CD4-positive, alpha-beta T cell treated with Interleukin-2 at 100 ng/mL for 4 hours (primary cell): ENCODE measurements at regions not wholly inside any gene's neighbourhood (a gene's known extent, or its start where the extent isn't known, plus 50 kb on each side); places are given as distances from the start of the nearest gene placed in this dataset.
"Not testable (repeated sequence)": the region's sequence is repeated elsewhere in the genome, so short reads cannot be mapped to it uniquely, and the experiment has no call there.

Experiments used
- DNase-seq: peaks from one replicate; pipeline ENCODE4 v3.0.0-alpha.2; 2020; ENCODE audit warnings: low spot score

GRCh38 chr9:29390859-29391258 lies 1817.6 kb upstream of the C9orf72 start:
- no peak for DNase-seq

DNA sequence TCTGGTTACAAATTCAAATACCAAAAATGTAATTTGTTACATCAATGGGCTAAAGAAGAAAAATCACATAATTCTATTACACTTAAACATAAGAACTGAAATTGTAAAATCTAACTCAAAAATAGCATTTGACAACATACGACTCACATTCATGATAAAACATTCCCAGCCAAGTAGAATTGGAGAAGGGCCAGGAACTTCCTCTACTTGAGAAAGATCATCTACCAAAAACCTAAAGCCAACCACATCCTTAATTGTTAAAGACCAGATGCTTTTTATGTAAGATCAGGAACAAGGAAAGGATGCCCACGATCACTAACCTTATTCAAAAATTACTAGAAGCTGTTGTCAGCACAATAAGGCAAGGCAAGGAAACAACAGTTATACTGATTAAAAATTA lies 1819.8 kb upstream of the C9orf72 start:
- no peak for DNase-seq

GRCh38 chr9:29394855-29395254 lies 1821.6 kb upstream of the C9orf72 start:
- DNase-seq: no peak

GRCh38 chr9:29397148-29397547 lies 1823.9 kb upstream of the C9orf72 start:
- DNase-seq: no peak

- DNase-seq: no peak
Measured at GRCh38 chr9:29416204-29416603, 1842.9 kb upstream of the C9orf72 start.

DNA sequence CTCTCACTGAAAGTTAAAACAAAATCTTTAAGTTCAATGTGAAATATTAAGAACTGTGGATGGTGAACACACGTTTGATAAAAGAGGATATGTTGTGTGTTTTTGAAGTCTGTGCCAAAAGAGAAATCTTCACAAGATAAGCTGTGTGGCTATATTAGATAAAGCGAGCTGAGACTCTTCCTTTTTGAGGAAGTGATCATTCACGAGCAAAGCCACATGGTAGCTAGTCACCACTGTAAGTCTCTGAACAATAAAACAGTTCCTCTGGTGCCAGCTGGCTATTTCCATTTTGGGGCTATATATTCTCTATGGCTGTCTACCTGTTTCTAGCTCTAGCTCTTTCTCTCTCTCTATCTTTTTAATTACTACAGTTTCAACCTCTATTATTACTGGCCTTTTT lies 1849.2 kb upstream of the C9orf72 start:
- DNase-seq: no peak

GRCh38 chr9:29432191-29432590 lies 1858.9 kb upstream of the C9orf72 start:
- DNase-seq: no peak

- not testable (repeated sequence) for DNase-seq
Measured at GRCh38 chr9:29432656-29433055, 1859.4 kb upstream of the C9orf72 start.

DNA sequence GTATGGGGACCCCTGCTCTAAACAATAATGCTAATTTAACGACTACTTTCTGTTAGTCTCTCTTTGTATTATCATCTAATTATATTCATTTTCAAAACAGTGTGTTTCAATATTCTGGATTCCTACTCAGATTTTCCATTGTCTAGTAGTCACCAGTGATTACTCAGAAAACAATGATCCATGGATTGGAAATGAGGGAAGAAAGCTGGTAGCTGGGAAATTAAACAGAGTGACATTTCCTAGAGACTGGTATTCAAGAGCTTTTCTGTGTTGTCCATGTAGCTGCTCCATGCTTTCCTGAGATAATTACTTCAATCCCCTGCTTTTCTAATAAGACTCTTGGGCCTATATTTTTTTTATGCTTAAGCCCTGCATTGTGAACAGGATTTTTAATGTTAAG lies 1862.1 kb upstream of the C9orf72 start:
- no peak for DNase-seq

GRCh38 chr9:29437526-29437925 lies 1864.2 kb upstream of the C9orf72 start:
- DNase-seq: no peak

- no peak for DNase-seq
Measured at GRCh38 chr9:29439961-29440360, 1866.7 kb upstream of the C9orf72 start.

DNA sequence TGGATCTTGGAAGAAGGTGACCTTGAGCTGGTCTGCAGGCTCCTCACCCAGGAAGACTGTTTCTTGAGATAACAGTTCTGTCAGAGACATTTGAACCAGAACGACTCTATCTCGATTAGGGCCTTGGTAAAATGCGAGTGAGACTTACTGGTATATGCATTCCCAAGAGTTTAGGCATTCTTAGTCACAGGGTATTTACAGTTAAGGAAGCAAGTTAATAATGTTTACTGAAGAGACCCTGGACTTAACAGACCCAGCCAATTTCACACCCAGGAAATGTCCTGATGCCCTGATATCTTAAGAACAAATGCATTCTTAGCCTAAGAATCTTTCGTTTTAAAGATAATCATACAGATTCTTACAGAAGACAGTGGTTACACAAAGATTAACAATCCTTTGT lies 1867.2 kb upstream of the C9orf72 start:
- no peak for DNase-seq

DNA sequence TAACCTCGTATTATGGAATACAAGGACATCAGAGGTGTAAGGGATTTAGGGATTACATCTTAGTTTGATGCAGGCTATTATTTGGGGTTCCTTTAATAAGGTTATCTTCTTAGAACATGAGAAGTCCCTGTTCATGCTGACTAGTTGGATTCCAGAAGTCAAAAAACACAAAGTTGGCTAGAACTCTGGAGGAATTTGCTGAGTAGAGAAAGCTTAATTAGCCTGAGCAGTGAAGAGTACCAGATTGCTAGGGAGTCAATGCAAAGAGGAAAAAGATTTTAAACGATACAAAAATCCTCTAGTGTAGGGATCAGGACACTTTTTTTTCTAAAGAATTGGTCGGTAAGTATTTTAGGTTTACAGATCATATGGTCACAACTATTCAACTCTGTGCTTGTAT lies 1872.5 kb upstream of the C9orf72 start:
- no peak for DNase-seq

DNA sequence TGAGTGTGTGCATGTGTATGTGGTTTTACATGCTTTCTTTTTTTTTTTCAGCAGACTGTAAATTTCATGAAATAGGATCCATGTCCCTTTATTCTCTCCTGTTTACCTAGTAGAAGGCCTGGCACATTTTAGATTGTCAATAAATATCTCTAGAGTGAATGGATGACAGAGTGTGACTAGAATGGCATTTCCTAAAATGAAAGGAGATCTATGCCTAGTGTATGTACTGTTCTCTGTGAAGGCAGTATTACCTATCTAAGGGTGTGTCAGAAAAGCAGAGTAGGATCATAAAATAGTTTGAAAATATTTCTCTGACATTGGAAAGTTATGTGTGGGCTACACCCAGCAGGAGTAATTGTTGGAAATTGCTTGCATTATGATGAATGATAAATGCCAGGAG lies 1876.0 kb upstream of the C9orf72 start:
- DNase-seq: no peak

DNA sequence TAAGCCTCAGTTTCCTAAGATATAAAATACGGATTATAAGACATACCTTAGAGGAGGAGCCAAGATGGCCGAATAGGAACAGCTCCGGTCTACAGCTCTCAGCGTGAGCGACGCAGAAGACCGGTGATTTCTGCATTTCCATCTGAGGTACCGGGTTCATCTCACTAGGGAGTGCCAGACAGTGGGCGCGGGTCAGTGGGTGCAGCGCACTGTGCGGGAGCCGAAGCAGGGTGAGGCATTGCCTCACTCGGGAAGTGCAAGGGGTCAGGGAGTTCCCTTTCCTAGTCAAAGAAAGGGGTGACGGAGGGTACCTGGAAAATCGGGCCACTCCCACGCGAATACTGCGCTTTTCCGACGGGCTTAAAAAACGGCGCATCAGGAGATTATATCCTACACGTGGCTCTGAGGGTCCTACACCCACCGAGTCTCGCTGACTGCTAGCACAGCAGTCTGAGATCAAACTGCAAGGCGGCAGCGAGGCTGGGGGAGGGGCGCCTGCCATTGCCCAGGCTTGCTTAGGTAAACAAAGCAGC lies 1877.1 kb upstream of the C9orf72 start:
- DNase-seq: not testable (repeated sequence)

GRCh38 chr9:29456940-29457339 lies 1883.7 kb upstream of the C9orf72 start:
- DNase-seq: no peak

GRCh38 chr9:29475471-29475870 lies 1902.2 kb upstream of the C9orf72 start:
- no peak for DNase-seq

- no peak for DNase-seq
Measured at GRCh38 chr9:29511680-29512079, 1938.4 kb upstream of the C9orf72 start.

DNA sequence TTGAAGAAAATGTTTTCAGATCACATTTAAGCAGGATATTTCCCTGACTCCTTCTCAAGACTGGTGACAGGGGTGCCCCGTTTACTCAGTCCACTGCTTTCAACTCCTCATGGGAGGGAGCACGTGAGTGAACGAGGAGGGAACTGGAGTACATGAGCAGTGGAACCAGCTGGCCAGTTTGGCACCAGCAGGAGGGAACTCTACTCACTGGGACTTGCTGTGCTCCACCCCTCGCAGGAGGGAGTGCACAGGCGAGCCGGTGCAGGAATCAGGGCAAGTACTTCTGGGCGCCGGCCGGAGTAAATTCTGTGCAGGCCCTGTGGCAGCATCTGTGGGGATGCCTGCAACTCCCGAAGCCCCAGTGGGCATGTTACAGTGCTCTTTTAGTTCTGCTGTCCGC lies 1941.1 kb upstream of the C9orf72 start:
- DNase-seq: no peak

- no peak for DNase-seq
Measured at GRCh38 chr9:29514862-29515261, 1941.6 kb upstream of the C9orf72 start.

- DNase-seq: no peak
Measured at GRCh38 chr9:29548436-29548835, 1975.2 kb upstream of the C9orf72 start.

GRCh38 chr9:29555502-29555901 lies 1982.2 kb upstream of the C9orf72 start:
- no peak for DNase-seq

DNA sequence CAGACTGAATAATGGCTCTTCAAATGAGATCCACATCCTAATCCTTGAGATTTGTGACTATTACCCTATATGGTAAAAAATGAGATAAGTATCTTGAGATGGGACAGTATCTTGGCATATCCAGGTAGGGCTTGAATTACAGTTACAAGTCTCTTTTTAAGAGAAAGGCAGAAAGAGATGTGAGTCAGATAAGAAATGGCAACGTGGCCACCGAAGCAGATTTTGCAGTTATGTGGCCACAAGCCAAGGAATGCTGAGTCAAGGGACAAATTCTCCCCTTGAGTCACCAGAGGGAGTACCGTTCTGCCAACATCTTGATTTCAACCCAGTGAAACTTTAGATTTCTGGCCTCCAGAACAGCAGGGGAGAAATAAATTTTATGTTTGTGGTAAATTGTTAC lies 1983.0 kb upstream of the C9orf72 start:
- no peak for DNase-seq

DNA sequence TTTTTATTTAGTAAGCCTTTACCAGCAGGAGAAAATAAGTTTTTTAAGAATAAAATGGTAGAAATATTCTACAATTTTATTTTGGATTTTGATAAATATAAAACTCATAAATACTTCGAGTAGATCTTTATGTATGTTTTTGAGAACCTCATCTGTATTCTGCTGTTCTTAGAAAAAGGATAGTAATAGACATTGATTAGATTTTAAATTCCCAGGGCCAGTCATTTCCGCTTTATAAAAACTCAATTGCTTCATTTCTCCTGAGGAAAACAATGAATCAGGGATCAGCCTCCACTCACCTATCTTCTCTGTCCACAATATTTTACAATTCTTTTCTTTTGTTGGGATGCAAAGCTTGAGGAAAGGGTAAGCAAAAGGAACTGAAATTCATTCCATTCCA lies 1983.5 kb upstream of the C9orf72 start:
- no peak for DNase-seq

DNA sequence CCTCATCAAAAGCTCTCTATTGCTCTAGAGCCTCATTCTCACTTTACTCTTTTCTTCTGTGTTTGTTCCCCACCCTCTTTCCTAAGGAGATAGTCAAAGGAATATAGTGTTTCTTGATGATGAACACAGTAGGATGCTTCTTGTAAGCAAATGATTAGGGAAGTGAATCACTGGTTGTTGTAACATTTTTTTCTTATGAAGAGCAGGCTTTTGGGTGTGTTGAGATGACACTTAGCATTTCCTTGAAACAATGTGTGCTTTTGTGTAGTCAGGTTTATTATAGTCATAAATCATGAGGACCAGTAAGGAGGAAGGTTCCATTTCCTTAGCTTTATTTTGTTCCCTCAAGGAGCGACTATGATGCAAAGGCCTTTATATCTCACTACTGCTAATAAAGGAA lies 1991.3 kb upstream of the C9orf72 start:
- no peak for DNase-seq
